ENCODE measurements at regions not wholly inside any gene's neighbourhood (a gene's known extent, or its start where the extent isn't known, plus 50 kb on each side); places are given as distances from the start of the nearest gene placed in this dataset.

- TF ChIP-seq, protein P1, sequence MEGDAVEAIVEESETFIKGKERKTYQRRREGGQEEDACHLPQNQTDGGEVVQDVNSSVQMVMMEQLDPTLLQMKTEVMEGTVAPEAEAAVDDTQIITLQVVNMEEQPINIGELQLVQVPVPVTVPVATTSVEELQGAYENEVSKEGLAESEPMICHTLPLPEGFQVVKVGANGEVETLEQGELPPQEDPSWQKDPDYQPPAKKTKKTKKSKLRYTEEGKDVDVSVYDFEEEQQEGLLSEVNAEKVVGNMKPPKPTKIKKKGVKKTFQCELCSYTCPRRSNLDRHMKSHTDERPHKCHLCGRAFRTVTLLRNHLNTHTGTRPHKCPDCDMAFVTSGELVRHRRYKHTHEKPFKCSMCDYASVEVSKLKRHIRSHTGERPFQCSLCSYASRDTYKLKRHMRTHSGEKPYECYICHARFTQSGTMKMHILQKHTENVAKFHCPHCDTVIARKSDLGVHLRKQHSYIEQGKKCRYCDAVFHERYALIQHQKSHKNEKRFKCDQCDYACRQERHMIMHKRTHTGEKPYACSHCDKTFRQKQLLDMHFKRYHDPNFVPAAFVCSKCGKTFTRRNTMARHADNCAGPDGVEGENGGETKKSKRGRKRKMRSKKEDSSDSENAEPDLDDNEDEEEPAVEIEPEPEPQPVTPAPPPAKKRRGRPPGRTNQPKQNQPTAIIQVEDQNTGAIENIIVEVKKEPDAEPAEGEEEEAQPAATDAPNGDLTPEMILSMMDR (IDR thresholded peaks at IDR 0.05; ENCODE audit: low read depth, low read length, missing control alignments) = no peak
- H3K4me3 ChIP-seq (ENCODE audit: low read depth, low read length) = no peak overlapping the region
- in situ Hi-C loops (cut with HindIII; ENCODE audit: low sequenced_read_pairs) = no loop called here
- no peak for DNase-seq (ENCODE audit: low read depth)
These were observed 115.5 kb downstream of the PAPOLA start for GRCh38 chr14:96617635-96618034.

DNA sequence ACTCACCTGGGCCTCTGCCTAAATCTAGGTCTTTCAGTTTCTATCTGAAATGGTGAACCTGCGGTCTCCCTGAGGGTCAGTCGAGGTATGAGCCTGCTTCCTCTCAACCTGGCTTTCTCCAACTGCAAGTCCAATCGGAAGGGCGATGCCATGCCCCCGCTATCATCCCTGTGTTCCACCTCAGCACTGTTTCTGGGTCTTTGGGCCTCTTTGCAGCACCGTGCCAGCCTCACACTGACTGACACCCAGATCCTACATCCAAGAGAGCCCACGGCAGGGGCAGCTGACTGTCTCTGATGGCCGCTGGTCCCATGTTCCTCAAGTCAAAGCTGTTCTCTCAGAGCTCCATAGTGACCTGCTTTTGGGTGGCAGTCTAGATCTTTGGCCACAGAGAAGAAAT is 120.7 kb downstream of the PAPOLA start:
- TF ChIP-seq, protein P1 (IDR thresholded peaks at IDR 0.05; ENCODE audit: low read depth, low read length, missing control alignments) = no peak
- in situ Hi-C loops (cut with HindIII; ENCODE audit: low sequenced_read_pairs) = no loop called here
- DNase-seq (ENCODE audit: low read depth) = no peak
- H3K4me3 ChIP-seq (ENCODE audit: low read depth, low read length) = no peak overlapping the region

- TF ChIP-seq, protein P1 (IDR thresholded peaks at IDR 0.05; ENCODE audit: low read depth, low read length, missing control alignments) = no peak
- DNase-seq (ENCODE audit: low read depth) = no peak
- in situ Hi-C loops (cut with HindIII; ENCODE audit: low sequenced_read_pairs) = no loop called here
These were observed 121.7 kb downstream of the PAPOLA start for GRCh38 chr14:96623676-96624484.

GRCh38 chr14:96624661-96625425 is 122.7 kb downstream of the PAPOLA start:
- no peak for DNase-seq (ENCODE audit: low read depth)
- in situ Hi-C loops (cut with HindIII; ENCODE audit: low sequenced_read_pairs) = no loop called here
- no peak overlapping the region for H3K4me3 ChIP-seq (ENCODE audit: low read depth, low read length)
- TF ChIP-seq, protein P1 (IDR thresholded peaks at IDR 0.05; ENCODE audit: low read depth, low read length, missing control alignments) = no peak

More at GRCh38 chr14:96623676-96624484, 121.7 kb downstream of the PAPOLA start:
- H3K4me3 ChIP-seq (ENCODE audit: low read depth, low read length) = no peak overlapping the region

DNA sequence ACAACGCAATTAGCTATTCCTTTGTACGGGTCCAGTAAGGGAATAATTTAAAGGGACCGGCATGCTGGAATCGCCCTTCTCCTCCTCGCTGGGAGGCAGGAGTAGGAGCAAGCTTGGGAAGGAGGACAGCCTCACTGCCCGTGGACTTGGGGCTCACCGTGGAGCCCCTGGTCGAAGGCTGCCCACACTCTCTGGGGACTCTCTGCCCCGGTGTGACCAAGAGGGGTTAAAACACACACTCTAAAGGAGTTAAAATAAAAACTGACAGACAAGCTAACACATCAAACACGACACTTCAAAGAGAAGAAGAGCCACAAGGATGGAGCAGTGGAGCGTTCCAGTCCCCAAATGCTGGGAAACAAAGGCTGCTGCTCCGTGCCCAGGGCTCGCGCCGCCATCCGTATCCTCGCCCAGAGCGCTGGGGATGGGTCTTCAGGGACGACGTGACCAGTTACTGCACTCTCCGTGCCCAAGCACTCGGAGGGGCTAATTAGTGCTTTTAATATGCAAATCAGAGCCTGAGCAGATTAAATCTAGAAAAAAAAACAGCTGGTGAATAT is 123.3 kb downstream of the PAPOLA start:
- in situ Hi-C loops (cut with HindIII; ENCODE audit: low sequenced_read_pairs) = no loop called here
- no peak overlapping the region for H3K4me3 ChIP-seq (ENCODE audit: low read depth, low read length)
- TF ChIP-seq, protein P1 (IDR thresholded peaks at IDR 0.05; ENCODE audit: low read depth, low read length, missing control alignments) = no peak
- no peak for DNase-seq (ENCODE audit: low read depth)

GRCh38 chr14:96626121-96626768 is 124.1 kb downstream of the PAPOLA start:
- H3K4me3 ChIP-seq (ENCODE audit: low read depth, low read length) = no peak overlapping the region
- TF ChIP-seq, protein P1 (IDR thresholded peaks at IDR 0.05; ENCODE audit: low read depth, low read length, missing control alignments) = no peak
- no peak for DNase-seq (ENCODE audit: low read depth)
- in situ Hi-C loops (cut with HindIII; ENCODE audit: low sequenced_read_pairs) = no loop called here

Measured in astrocyte of the cerebellum (primary cell).